ENCODE measurements at regions not wholly inside any gene's neighbourhood (a gene's known extent, or its start where the extent isn't known, plus 50 kb on each side); places are given as distances from the start of the nearest gene placed in this dataset.

DNA sequence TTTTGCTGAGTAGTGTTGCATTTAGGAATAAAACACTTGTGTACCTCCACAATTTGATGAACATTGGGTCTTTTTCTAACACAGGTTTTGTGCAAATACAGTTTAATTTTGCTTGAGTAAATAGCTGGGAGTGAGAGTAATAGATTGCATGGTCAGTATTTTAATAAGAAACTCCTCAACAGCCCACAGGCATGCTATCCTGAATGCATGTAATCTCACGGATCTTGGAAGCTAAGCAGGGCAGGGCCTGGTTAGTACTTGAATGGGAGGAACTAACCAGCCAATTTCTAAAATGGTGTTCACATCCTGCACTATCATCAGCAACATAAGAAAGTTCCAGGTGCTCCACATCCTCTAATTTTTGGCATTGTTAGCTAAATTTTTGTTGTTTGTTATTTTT, 685.4 kb upstream of the MBL2 start:
- TF ChIP-seq CTCF (IDR thresholded peaks at IDR 0.05 in 4 of 5, conservative IDR thresholded peaks at IDR 0.05 in 1 of 5), result no peak
- no peak for TF ChIP-seq POLR2A (IDR thresholded peaks at IDR 0.05)
